ENCODE measurements at regions not wholly inside any gene's neighbourhood (a gene's known extent, or its start where the extent isn't known, plus 50 kb on each side); places are given as distances from the start of the nearest gene placed in this dataset.

- Histone ChIP-seq H3K9me3 (ENCODE audit: low read depth) (no peaks in the 10 kb centered on the region), H3K4me1 (ENCODE audit: low read depth) (no peaks in the 10 kb centered on the region), H3K27me3 (no peaks in the 10 kb centered on the region), H3K36me3 (no peaks in the 10 kb centered on the region), H3K27ac (no peak overlapping the region), H3K4me3 (no peak overlapping the region)
- TF ChIP-seq CTCF (IDR thresholded peaks at IDR 0.05; ENCODE audit: low read depth, low read length), result no peak
- no peak for DNase-seq (ENCODE audit: low read depth in 1 of 2, low spot score in 1 of 2)
Measured at GRCh38 chr11:93256623-93257022, 58.8 kb upstream of the SLC36A4 start.

- TF ChIP-seq CTCF (IDR thresholded peaks at IDR 0.05; ENCODE audit: low read depth, low read length), result no peak
- H3K4me1 ChIP-seq (ENCODE audit: low read depth), result no peaks in the 10 kb centered on the region
- no peak overlapping the region for H3K4me3 ChIP-seq
- H3K9me3 ChIP-seq (ENCODE audit: low read depth), result no peaks in the 10 kb centered on the region
- H3K27me3 ChIP-seq, result no peaks in the 10 kb centered on the region
- H3K27ac ChIP-seq, result no peak overlapping the region
- no peaks in the 10 kb centered on the region for H3K36me3 ChIP-seq
- DNase-seq (ENCODE audit: low read depth in 1 of 2, low spot score in 1 of 2), result no peak
Measured at GRCh38 chr11:93267383-93267782, 63.2 kb upstream of the DEUP1 start.

- H3K9me3 ChIP-seq (ENCODE audit: low read depth), result no peaks in the 10 kb centered on the region
Measured at GRCh38 chr11:93268287-93269040, 62.1 kb upstream of the DEUP1 start.

GRCh38 chr11:93271596-93271995 lies 58.9 kb upstream of the DEUP1 start:
- TF ChIP-seq CTCF (IDR thresholded peaks at IDR 0.05; ENCODE audit: low read depth, low read length), result no peak
- Histone ChIP-seq H3K4me1 (ENCODE audit: low read depth) (peaks cover 10% of the 10 kb centered on the region), H3K4me3 (no peak overlapping the region), H3K9me3 (ENCODE audit: low read depth) (no peaks in the 10 kb centered on the region), H3K36me3 (no peaks in the 10 kb centered on the region), H3K27ac (no peak overlapping the region), H3K27me3 (no peaks in the 10 kb centered on the region)
- no peak for DNase-seq (ENCODE audit: low read depth in 1 of 2, low spot score in 1 of 2)

More at GRCh38 chr11:93268287-93269040, 62.1 kb upstream of the DEUP1 start:
- no peak for TF ChIP-seq CTCF (IDR thresholded peaks at IDR 0.05; ENCODE audit: low read depth, low read length)
- Histone ChIP-seq H3K4me1 (ENCODE audit: low read depth) (no peaks in the 10 kb centered on the region), H3K27ac (no peak overlapping the region), H3K27me3 (no peaks in the 10 kb centered on the region), H3K36me3 (no peaks in the 10 kb centered on the region), H3K4me3 (no peak overlapping the region)
- no peak for DNase-seq (ENCODE audit: low read depth in 1 of 2, low spot score in 1 of 2)

GRCh38 chr11:93274851-93275250 lies 55.7 kb upstream of the DEUP1 start:
- Histone ChIP-seq H3K4me3 (no peak overlapping the region), H3K9me3 (ENCODE audit: low read depth) (no peaks in the 10 kb centered on the region), H3K27me3 (no peaks in the 10 kb centered on the region), H3K4me1 (ENCODE audit: low read depth) (peaks cover 20% of the 10 kb centered on the region), H3K27ac (no peak overlapping the region), H3K36me3 (no peaks in the 10 kb centered on the region)
- DNase-seq (ENCODE audit: low read depth in 1 of 2, low spot score in 1 of 2), result no peak
- no peak for TF ChIP-seq CTCF (IDR thresholded peaks at IDR 0.05; ENCODE audit: low read depth, low read length)
